PC-3 (cell line): ENCODE measurements at regions not wholly inside any gene's neighbourhood (a gene's known extent, or its start where the extent isn't known, plus 50 kb on each side); places are given as distances from the start of the nearest gene placed in this dataset.
A peak's percentile ranks its signal among the peaks of the same experiment; 100 is the strongest.

ENCODE experiments used
- ATAC-seq: fragments of 200-7000 bp; cut with Tn5 transposase; 2 replicates; pipeline ENCODE4 v1.9.1; 2020; ENCODE audit warnings: mild to moderate bottlenecking, moderate library complexity
- BruUV-seq: library from RNA; stranded (reverse); fragments of 400-500 nt; replicated peaks from 2 replicates; lab custom pipeline; 2021; lab: Mats Ljungman, UMichigan
- CTCF ChIA-PET: fragments of 300-600 bp; sonication (Branson Sonifier 250); formaldehyde crosslinking; loops from one replicate; lab custom pipeline; 2022; ENCODE audit warnings: antibody characterized with exemption; lab: Charles Lee
- POLR2A ChIA-PET: fragments of 300-600 bp; sonication (Branson Sonifier 250); formaldehyde crosslinking; loops from one replicate; lab custom pipeline; 2022; ENCODE audit warnings: antibody characterized with exemption; ENCODE audit not compliant: unreplicated experiment; lab: Charles Lee
- DNase-seq: peaks from one replicate; pipeline ENCODE4 v3.0.0-alpha.2; 2015
- H2AFZ ChIP-seq: fragments of 300-600 bp; sonication (generic); 2 replicates; pipeline ENCODE4 v1.6.0; 2016; ENCODE audit warnings: antibody characterized with exemption, low read length
- H3F3A ChIP-seq: fragments of 300-600 bp; sonication (generic); one replicate; pipeline ENCODE4 v1.6.0; 2017; ENCODE audit warnings: antibody characterized with exemption, low read length, control low read depth, mild to moderate bottlenecking; ENCODE audit not compliant: unreplicated experiment
- H3K27ac ChIP-seq: fragments of 300-600 bp; sonication (generic); 2 replicates; pipeline ENCODE4 v1.5.1; 2016; ENCODE audit warnings: mild to moderate bottlenecking, low read length
- H3K27me3 ChIP-seq: fragments of 300-600 bp; sonication (generic); 2 replicates; pipeline ENCODE4 v1.6.1; 2016; ENCODE audit warnings: low read length, mixed read lengths
- H3K36me3 ChIP-seq: fragments of 300-600 bp; sonication (generic); 2 replicates; pipeline ENCODE4 v1.6.1; 2016; ENCODE audit warnings: low read depth, mixed run types, low read length, mixed read lengths
- H3K4me1 ChIP-seq: fragments of 300-600 bp; sonication (generic); 2 replicates; pipeline ENCODE4 v1.5.1; 2016; ENCODE audit warnings: low read length; ENCODE audit not compliant: insufficient read depth
- H3K4me2 ChIP-seq: fragments of 300-600 bp; sonication (generic); 2 replicates; pipeline ENCODE4 v1.6.0; 2016; ENCODE audit warnings: low read length
- H3K4me3 ChIP-seq: fragments of 300-600 bp; sonication (generic); 2 replicates; pipeline ENCODE4 v1.5.1; 2016; ENCODE audit warnings: mild to moderate bottlenecking, low read length, mixed read lengths
- H3K79me2 ChIP-seq: fragments of 300-600 bp; sonication (generic); 2 replicates; pipeline ENCODE4 v1.6.1; 2017; ENCODE audit warnings: low read length, mixed read lengths
- H3K9ac ChIP-seq: fragments of 300-600 bp; sonication (generic); 2 replicates; pipeline ENCODE4 v1.6.0; 2016; ENCODE audit warnings: mild to moderate bottlenecking, low read length
- H3K9me2 ChIP-seq: fragments of 300-600 bp; sonication (generic); replicated peaks from 2 replicates; pipeline ENCODE4 v1.6.1; 2016; ENCODE audit warnings: mixed run types, low read length, mixed read lengths
- H3K9me3 ChIP-seq: fragments of 300-600 bp; sonication (generic); 2 replicates; pipeline ENCODE4 v1.6.1; 2016; ENCODE audit warnings: low read length, mixed read lengths
- H4K20me1 ChIP-seq: fragments of 300-600 bp; sonication (generic); 2 replicates; pipeline ENCODE4 v1.6.1; 2016; ENCODE audit warnings: low read length, mixed read lengths
- EZH2 ChIP-seq: fragments of 300-600 bp; sonication (generic); IDR thresholded peaks from one replicate; pipeline ENCODE4 v1.6.1; 2017; ENCODE audit warnings: antibody characterized with exemption, mild to moderate bottlenecking, low read length; ENCODE audit not compliant: unreplicated experiment
- EZH2phosphoT487 ChIP-seq: fragments of 300-600 bp; sonication (generic); IDR thresholded peaks from 2 replicates; pipeline ENCODE4 v1.6.1; 2018; ENCODE audit warnings: mild to moderate bottlenecking, antibody characterized with exemption, low read length, borderline replicate concordance
- intact Hi-C: fragments of 100-400 bp; cut with micrococcal nuclease; formaldehyde crosslinking; loops from 2 replicates; pipeline ENCODE4 v1.9.0; 2023
- TF ChIP-seq, protein P1 (sequence below): fragments of 300-600 bp; sonication (generic); conservative IDR thresholded peaks from 2 replicates; pipeline ENCODE4 v1.5.1; 2017; ENCODE audit warnings: antibody characterized with exemption, low read depth, mild to moderate bottlenecking, low read length

- BruUV-seq = no TSS peak
- H3K4me2 ChIP-seq = peak overlapping the region; percentile 43; the same call in 1 of the 2 replicates
- H3K79me2 ChIP-seq = no peaks in the 10 kb centered on the region
- H3K4me1 ChIP-seq = peaks cover 12% of the 10 kb centered on the region
- no peak overlapping the region for H3K4me3 ChIP-seq
- no peaks in the 10 kb centered on the region for H3K36me3 ChIP-seq
- DNase-seq (no peak), ATAC-seq (no peak; the same call in 1 of the 2 replicates)
- H3K9ac ChIP-seq = no peak overlapping the region
- H2AFZ ChIP-seq = no peak overlapping the region
- H4K20me1 ChIP-seq = no peaks in the 10 kb centered on the region
- ChIA-PET CTCF (no interaction called here), POLR2A (no interaction called here)
- no peaks in the 10 kb centered on the region for H3K27me3 ChIP-seq
- H3K27ac ChIP-seq = no peak overlapping the region
- H3F3A ChIP-seq = no peaks in the 10 kb centered on the region
- intact Hi-C loops = no loop called here
- no peaks in the 10 kb centered on the region for H3K9me2 ChIP-seq
- TF ChIP-seq EZH2phosphoT487 = no peak
- TF ChIP-seq EZH2 = no peak
- TF ChIP-seq, protein P1, sequence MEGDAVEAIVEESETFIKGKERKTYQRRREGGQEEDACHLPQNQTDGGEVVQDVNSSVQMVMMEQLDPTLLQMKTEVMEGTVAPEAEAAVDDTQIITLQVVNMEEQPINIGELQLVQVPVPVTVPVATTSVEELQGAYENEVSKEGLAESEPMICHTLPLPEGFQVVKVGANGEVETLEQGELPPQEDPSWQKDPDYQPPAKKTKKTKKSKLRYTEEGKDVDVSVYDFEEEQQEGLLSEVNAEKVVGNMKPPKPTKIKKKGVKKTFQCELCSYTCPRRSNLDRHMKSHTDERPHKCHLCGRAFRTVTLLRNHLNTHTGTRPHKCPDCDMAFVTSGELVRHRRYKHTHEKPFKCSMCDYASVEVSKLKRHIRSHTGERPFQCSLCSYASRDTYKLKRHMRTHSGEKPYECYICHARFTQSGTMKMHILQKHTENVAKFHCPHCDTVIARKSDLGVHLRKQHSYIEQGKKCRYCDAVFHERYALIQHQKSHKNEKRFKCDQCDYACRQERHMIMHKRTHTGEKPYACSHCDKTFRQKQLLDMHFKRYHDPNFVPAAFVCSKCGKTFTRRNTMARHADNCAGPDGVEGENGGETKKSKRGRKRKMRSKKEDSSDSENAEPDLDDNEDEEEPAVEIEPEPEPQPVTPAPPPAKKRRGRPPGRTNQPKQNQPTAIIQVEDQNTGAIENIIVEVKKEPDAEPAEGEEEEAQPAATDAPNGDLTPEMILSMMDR = no peak
- no peaks in the 10 kb centered on the region for H3K9me3 ChIP-seq
Measured at GRCh38 chr6:51099201-51099600, 280.5 kb downstream of the TFAP2B start.

- no peaks in the 10 kb centered on the region for H3F3A ChIP-seq
- no peak overlapping the region for H3K4me3 ChIP-seq
- H3K4me1 ChIP-seq = peaks cover 26% of the 10 kb centered on the region
- no peak overlapping the region for H3K27ac ChIP-seq
- BruUV-seq = no TSS peak
- no peaks in the 10 kb centered on the region for H3K9me3 ChIP-seq
- H3K36me3 ChIP-seq = no peaks in the 10 kb centered on the region
- no peaks in the 10 kb centered on the region for H3K9me2 ChIP-seq
- ATAC-seq (peak; percentile 48), DNase-seq (peak; percentile 26)
- H3K79me2 ChIP-seq = no peaks in the 10 kb centered on the region
- TF ChIP-seq EZH2 (no peak), EZH2phosphoT487 (no peak)
- TF ChIP-seq, protein P1 = no peak
- H3K27me3 ChIP-seq = no peaks in the 10 kb centered on the region
- ChIA-PET POLR2A (no interaction called here), CTCF (no interaction called here)
- intact Hi-C loops = no loop called here
- no peak overlapping the region for H3K9ac ChIP-seq
- 0 out of 2 replicates have a peak overlapping the region, but pooled peaks have one; percentile 10 for H3K4me2 ChIP-seq
- peak overlapping the region; percentile 24; the same call in 1 of the 2 replicates for H2AFZ ChIP-seq
- H4K20me1 ChIP-seq = no peaks in the 10 kb centered on the region
Measured at GRCh38 chr6:51105357-51105756, 286.7 kb downstream of the TFAP2B start.

DNA sequence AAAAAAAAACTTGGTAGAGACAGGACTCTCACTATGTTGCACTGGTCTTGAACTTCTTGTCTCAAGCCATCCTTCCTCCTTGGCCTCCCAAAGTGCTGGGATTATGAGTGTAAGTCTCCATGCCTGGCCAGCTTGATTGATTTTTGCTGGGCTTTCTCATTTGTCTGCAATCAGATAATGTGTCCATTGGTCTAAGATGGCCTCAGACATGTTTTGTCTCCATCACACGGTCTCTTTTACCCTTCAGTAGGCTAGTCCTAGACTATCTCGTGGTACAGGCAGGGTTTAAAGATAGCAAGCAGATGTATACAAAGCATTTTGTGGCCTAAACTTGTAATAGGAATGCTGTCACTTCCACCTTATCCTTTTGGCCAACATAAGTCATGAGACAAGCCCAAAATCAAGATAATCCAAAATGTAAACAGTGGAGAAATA lies 289.1 kb downstream of the TFAP2B start:
- no peaks in the 10 kb centered on the region for H3K9me3 ChIP-seq
- TF ChIP-seq EZH2 (no peak), EZH2phosphoT487 (no peak)
- TF ChIP-seq, protein P1 = no peak
- ATAC-seq (no peak), DNase-seq (no peak)
- H3K79me2 ChIP-seq = no peaks in the 10 kb centered on the region
- peaks cover 26% of the 10 kb centered on the region for H3K4me1 ChIP-seq
- no peak overlapping the region for H3K9ac ChIP-seq
- H3K4me2 ChIP-seq = no peak overlapping the region
- no peaks in the 10 kb centered on the region for H4K20me1 ChIP-seq
- no peak overlapping the region for H2AFZ ChIP-seq
- CTCF ChIA-PET = no interaction called here
- no peaks in the 10 kb centered on the region for H3F3A ChIP-seq
- no peaks in the 10 kb centered on the region for H3K36me3 ChIP-seq
- BruUV-seq = no TSS peak
- no peaks in the 10 kb centered on the region for H3K27me3 ChIP-seq
- H3K27ac ChIP-seq = no peak overlapping the region
- POLR2A ChIA-PET = no interaction called here
- intact Hi-C loops = no loop called here
- H3K4me3 ChIP-seq = no peak overlapping the region
- no peaks in the 10 kb centered on the region for H3K9me2 ChIP-seq
